Activated gamma-delta T cell (primary cell): ENCODE measurements at regions not wholly inside any gene's neighbourhood (a gene's known extent, or its start where the extent isn't known, plus 50 kb on each side); places are given as distances from the start of the nearest gene placed in this dataset.

ENCODE experiments used
- DNase-seq: peaks from one replicate; lab custom pipeline; 2025; lab: John Stamatoyannopoulos, UW

DNA sequence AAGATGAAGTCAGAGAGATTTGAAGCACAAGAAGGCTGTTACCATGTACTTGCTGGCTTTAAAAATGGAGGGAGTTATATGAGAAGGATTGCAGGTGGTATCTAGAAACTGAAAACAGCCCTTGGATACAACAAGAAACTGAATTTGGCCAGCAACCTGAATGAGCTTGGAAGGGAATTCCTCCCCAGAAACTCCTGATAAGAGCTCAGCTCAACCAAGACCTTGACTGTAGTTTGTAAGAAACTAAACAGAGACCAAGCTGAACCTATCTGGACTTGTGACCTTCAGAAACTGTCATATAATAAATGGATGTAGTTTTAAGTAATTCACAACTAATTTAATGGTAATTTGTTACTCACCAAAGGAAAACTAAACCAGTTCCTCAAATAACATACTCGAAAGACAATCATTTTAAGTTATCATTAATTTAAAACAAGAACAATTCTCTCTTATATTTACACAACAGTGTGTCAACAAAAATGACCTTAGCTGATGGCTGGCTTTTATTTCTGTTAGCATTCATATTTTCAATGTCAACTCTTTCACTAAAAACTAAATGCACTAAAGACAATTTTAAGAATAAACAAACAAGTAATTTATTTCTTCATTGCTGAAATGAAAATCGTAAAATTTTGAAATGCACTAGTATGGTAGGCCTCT is 1218.4 kb upstream of the TMPRSS15 start:
- no peak for DNase-seq

- no peak for DNase-seq
Measured at GRCh38 chr21:19640964-19641363, 1237.4 kb upstream of the TMPRSS15 start.

DNA sequence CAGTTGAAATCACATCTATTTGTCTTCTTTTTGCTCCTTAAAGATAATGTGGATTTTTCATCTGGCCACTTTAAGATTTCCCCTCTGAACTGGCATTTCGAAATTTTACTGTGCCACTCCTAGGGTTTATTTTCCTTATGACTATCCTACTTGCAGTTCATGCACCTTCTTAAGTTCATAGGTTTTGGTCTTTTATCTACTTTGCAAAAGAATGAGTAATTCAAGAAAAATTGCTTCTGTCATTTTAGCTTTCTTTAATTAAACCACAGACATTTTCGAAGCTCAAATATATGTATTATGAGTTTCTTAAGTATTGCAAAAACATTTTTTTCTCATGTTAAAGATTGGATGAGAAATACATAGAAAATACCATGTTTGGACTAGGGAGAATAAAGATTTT is 1244.8 kb upstream of the TMPRSS15 start:
- no peak for DNase-seq

GRCh38 chr21:19683492-19683891 is 1279.9 kb upstream of the TMPRSS15 start:
- no peak for DNase-seq

GRCh38 chr21:19684328-19684727 is 1280.7 kb upstream of the TMPRSS15 start:
- no peak for DNase-seq

DNA sequence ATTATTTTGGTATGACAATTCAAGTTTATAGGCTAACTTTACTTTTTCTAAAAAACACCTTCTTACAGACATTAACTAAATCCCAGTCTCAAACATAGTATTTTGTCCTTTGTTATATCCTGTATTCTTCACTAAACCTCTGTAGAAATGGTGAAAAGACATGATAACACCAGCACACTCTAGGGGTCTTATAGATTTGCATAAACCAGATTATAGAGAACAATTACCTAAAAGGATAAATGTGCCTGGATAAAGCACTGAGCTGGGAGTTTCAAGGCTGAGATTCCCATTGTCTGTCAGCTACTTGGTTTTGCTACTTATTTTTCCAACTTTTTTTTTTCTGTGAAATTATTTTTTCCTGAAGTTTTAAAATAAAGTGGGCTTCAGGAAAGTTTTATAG is 1288.6 kb upstream of the TMPRSS15 start:
- no peak for DNase-seq

DNA sequence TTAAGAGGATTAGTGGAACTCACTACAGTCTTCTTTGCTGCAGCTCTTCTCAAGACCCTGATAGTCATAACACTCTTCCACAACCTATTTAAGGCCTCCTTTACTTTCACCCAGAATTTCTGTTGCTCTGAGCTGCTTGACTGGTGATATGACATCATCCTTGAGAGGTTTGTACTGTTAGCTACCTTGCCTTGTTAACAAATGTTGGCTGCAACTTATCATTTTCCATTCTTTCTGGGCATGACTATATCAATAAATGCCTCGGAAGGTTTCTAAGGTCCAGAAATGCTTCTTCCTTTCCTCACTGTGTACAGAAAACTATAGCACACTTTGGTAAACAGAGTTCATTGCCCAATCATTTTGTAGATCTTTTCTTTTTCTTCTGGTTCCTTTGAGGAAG is 1292.2 kb upstream of the TMPRSS15 start:
- DNase-seq: no peak

DNA sequence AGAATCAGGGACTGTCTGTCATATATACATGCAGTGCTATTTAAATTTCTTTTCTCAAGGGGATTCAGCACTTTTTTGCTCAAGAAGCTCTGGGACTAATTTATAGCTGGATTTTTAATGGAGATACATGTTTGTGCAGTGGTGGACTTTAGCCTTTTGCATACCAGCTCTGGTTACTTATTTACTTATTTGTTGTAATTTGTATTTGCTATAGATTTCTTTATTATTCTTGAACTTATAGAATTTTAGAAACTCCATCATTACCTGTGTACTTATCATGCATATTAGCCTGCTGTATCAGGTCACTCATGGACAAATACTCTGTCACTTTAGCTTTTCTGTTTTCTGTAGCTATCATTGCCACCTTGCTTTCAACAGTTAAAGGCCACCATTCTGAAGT is 1296.9 kb upstream of the TMPRSS15 start:
- DNase-seq: no peak

- no peak for DNase-seq
Measured at GRCh38 chr21:19702726-19703125, 1295.5 kb upstream of the NCAM2 start.

GRCh38 chr21:19704832-19705231 is 1293.4 kb upstream of the NCAM2 start:
- DNase-seq: no peak

DNA sequence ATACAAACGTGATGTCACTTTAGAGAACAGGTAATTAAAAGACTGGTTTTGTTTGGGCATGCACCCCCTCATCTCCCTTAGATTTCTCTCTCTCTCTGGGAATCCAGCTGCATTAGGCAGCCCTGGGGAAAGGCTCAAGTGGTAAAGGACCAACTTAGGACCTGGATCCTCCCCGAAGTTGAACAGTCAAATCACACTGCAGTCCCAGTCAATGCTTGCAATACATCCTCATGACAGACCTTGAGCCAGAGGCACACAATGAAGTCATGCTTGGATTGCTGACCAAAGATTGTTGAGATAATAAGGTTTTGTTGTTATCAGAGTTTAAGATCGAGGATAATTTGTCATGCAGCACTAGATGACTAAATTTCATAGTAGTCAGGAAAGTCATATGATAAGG is 1285.8 kb upstream of the NCAM2 start:
- no peak for DNase-seq

GRCh38 chr21:19713313-19713712 is 1284.9 kb upstream of the NCAM2 start:
- DNase-seq: no peak

DNA sequence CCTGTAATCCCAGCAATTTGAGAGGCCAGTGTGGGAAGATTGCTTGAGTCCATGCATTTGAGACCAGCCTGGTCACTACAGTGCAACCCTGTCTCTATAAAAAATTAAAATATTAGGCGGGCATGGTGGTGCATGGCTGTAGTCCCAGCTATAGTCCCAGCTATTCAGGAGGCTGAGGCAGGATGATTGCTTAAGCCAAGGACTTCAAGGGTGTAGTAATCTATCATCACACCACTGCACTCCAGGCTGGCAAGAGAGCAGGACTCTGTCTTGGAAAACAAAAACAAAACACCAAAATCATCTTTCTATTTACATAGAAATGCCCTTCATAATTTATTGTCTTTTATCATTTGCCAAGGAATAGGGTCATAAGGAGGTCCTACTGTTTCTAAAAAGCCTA is 1274.1 kb upstream of the NCAM2 start:
- no peak for DNase-seq

- no peak for DNase-seq
Measured at GRCh38 chr21:19731251-19731650, 1267.0 kb upstream of the NCAM2 start.

GRCh38 chr21:19759836-19760235 is 1238.4 kb upstream of the NCAM2 start:
- no peak for DNase-seq

DNA sequence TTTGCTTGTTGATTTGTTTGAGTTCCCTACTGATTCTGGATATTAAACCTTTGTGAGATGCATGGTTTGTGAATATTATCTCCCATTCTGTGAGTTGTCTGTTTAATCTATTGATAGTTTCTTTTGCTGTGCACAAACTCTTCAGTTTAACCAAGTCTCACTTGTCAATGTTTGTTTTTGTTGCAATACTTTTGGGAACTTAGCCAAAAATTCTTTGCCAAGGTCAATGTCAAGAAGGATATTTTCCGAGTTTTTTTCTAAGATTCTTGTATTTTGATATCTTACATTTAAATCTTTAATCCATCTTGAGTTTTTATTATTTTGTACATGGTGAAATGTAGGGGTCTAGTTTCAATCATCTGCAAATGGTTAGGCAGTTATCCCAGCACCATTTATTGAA is 1230.7 kb upstream of the NCAM2 start:
- DNase-seq: no peak

- no peak for DNase-seq
Measured at GRCh38 chr21:19771881-19772280, 1226.3 kb upstream of the NCAM2 start.

DNA sequence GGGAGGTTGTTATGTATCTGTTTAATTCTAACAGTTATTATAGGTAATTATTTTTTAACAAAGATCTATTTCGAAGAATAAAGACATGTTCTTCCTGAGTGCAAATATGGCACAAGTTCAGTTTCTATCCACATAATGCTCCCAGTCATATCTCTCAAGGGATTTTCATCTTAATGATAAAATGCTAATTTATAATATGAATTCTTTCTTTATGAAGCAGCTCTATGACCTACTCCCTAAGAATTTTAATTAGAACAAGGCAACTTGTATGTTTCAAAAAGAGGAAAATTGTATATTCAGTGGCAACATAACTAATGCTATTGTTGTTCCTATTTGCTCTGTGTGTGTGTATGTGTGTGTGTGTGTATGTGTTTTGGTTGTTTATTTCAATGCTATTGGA is 1222.1 kb upstream of the NCAM2 start:
- no peak for DNase-seq

DNA sequence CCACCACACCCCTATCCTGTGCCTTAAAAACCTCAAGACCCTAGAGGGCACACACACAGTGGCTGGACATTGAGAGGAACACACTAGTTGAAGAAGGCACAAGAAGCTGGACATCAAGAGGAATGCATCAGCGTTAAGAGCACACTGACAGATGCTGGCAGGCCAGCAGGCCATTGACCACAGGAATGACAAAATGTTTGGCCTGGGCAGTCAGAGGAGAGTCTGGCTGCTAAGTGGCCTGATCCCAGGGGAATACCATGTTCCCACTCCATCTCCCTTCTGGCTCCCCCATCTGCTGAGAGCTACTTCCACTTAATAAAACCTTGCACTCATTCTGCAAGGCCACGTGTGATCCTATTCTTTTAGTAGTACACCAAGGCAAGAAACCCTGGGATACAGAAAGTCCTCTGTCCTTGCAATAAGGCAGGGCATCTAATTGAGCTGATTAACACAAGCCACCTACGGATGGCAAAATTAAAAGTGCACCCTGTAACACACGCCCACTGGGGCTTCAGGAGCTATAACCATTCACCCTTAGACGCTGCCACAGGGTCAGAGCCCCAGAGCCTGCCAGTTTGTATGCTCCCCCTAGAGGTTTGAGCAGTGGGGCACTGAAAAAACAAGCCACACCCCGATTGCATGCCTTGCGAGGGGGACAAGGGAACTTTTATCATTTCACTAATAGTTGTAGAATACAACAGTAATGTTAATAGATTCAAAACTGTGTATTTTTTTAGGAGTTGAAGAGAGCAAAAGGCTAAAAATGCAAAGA is 1216.1 kb upstream of the NCAM2 start:
- DNase-seq: no peak

DNA sequence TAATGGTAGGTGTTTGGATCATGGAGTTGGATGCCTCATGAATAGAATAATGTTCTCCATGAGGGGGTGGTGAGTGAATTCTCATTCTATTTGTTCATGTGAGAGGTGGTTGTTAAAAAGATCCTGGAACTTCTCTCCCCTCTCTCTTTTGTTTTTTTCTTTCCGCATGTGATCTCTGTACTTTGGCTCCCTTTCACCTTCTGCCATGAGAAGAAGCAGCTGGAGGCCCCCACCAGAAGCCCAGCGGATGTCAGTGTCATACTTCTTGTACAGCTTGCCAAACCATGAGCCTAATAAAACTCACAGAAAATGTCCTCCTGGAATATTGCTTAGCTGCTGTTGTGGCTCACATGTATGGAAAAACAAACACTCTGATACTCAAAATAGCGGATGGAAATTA is 1212.3 kb upstream of the NCAM2 start:
- no peak for DNase-seq

GRCh38 chr21:19792004-19792403 is 1206.2 kb upstream of the NCAM2 start:
- DNase-seq: no peak

DNA sequence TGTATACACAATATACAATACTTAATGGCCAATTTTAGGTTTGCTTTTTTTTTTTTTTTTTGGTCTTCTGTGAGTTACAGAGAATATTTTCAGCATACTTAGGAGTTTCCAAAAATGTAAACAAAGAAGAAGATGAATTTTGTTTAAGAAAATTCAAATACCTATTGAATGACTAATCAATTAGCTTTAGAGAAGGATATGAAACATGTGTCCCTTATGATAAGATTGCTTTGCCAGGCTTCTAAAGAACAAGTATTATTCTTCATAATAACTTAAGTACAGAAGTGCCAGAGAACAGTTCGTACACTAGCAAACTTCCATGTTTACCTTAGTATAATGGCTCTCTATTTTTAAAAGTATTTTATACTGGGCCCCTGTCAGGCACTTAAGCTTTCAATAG is 1191.0 kb upstream of the NCAM2 start:
- DNase-seq: no peak

DNA sequence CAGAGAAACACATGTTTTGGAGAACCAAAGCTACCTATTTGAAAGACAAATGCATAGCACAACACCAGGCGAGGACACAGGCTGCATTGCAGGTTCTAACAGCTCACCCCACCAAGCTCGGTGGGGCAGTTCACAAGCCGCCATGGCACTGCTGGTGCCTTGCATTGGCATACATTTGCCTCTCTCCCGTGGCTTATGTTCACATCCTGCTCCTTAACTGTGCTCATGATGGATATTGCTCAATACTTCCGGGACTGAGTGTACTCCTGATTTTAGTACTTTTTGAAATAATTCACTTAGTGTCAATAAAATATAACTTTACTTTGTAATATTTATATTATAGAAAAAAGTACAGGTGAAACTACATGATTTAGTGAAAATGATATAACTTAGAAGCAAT is 1187.4 kb upstream of the NCAM2 start:
- no peak for DNase-seq

GRCh38 chr21:19830446-19830845 is 1167.8 kb upstream of the NCAM2 start:
- no peak for DNase-seq
